Upper lobe of left lung (tissue), 6 donors: ENCODE measurements at regions not wholly inside any gene's neighbourhood (a gene's known extent, or its start where the extent isn't known, plus 50 kb on each side); places are given as distances from the start of the nearest gene placed in this dataset.
A peak's percentile ranks its signal among the peaks of the same experiment; 100 is the strongest.
"Not testable (repeated sequence)": the region's sequence is repeated elsewhere in the genome, so short reads cannot be mapped to it uniquely, and the experiment has no call there.

Experiments
- ATAC-seq, 2 donors: fragments of 200-7000 bp; cut with Tn5 transposase; one replicate each; pipeline ENCODE4 v1.9.1; 2022; ENCODE audit warnings: mild to moderate bottlenecking in 2 of 2, moderate library complexity in 2 of 2; ENCODE audit not compliant: low FRiP score in 2 of 2
- DNase-seq, 2 donors: peaks; one replicate each; pipeline ENCODE4 v3.0.0-alpha.2; 2019 to 2020
- H3K27ac ChIP-seq, 4 donors: fragments of 200-600 bp; sonication (generic); one replicate each; pipeline ENCODE4 v1.5.1; 2016 to 2019
- H3K27me3 ChIP-seq, 4 donors: fragments of 200-600 bp; sonication (generic); one replicate each; pipeline ENCODE4 v1.5.1; 2017 to 2019
- H3K36me3 ChIP-seq, 4 donors: fragments of 200-600 bp; sonication (generic); one replicate each; pipeline ENCODE4 v1.5.1; 2016 to 2019
- H3K4me1 ChIP-seq, 4 donors: fragments of 200-600 bp; sonication (generic); one replicate each; pipeline ENCODE4 v1.5.1; 2018 to 2019
- H3K4me3 ChIP-seq, 4 donors: fragments of 200-600 bp; sonication (generic); one replicate each; pipeline ENCODE4 v1.5.1; 2017 to 2019; ENCODE audit warnings: mild to moderate bottlenecking in 2 of 4, moderate library complexity in 1 of 4
- H3K9me3 ChIP-seq, 4 donors: fragments of 200-600 bp; sonication (generic); one replicate each; pipeline ENCODE4 v1.5.1; 2018 to 2019
- CTCF ChIP-seq, 6 experiments: fragments of 450-650 bp in 4 of 6; fragments of 200-600 bp in 2 of 6; sonication (generic) in 2 of 6; IDR thresholded peaks; one replicate each; pipeline ENCODE4 v1.5.1; 2016 to 2019; ENCODE audit warnings: antibody characterized with exemption in 6 of 6
- EP300 ChIP-seq, 4 donors: sonication (generic); formaldehyde crosslinking; IDR thresholded peaks; one replicate each; pipeline ENCODE4 v1.5.1; 2017; ENCODE audit warnings: antibody characterized with exemption in 4 of 4, control low read depth in 2 of 4
- POLR2A ChIP-seq, 4 donors: fragments of 450-650 bp; IDR thresholded peaks; one replicate each; pipeline ENCODE4 v1.5.1; 2016 to 2017; ENCODE audit warnings: antibody characterized with exemption in 4 of 4, mild to moderate bottlenecking in 2 of 4
- POLR2AphosphoS5 ChIP-seq, 2 donors: sonication (generic); formaldehyde crosslinking; IDR thresholded peaks; one replicate each; pipeline ENCODE4 v1.5.1; 2017; ENCODE audit warnings: antibody characterized with exemption in 2 of 2
- WGBS, 2 donors: methylation state at CpG; one replicate each; pipeline ENCODE4 v1.1.5; 2017 to 2018; 5-methylcytosine and 5-hydroxymethylcytosine counted together
- donor health status: DM: no; HTN: no; CAD: no; lungs with moderate emphysema.
- donor health status: DM: no; HTN: yes; CAD: no; lungs with severe emphysema.

DNA sequence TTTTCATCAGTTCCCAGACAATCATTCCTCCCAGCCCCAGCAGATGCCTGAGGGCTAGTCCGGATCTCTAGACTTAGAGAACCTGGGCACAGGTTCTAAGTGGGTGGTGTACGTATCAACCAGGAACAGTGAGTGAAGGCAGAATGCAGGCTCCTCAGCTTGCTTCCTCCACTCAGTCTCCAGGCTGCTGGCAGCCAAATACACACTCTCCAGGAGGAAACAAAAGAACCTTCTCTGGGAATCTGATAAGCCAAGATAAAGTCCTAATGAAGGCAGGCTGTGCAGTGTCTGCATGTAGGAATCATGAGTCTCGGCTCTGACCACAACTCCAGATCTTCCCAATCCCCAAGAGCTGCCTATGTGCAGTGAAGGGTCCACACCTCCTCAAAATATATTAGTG lies 245.7 kb downstream of the SP3 start:
- no peak for DNase-seq
- ATAC-seq: no peak
- H3K9me3 ChIP-seq: no peaks in the 10 kb centered on the region
- no peaks in the 10 kb centered on the region for H3K36me3 ChIP-seq
- no peaks in the 10 kb centered on the region for H3K4me1 ChIP-seq
- no peak overlapping the region for H3K27ac ChIP-seq
- no peaks in the 10 kb centered on the region for H3K27me3 ChIP-seq
- H3K4me3 ChIP-seq: no peak overlapping the region
- TF ChIP-seq EP300 (IDR thresholded peaks at IDR 0.05) (no peak), CTCF (IDR thresholded peaks at IDR 0.05) (no peak), POLR2A (IDR thresholded peaks at IDR 0.05) (no peak), POLR2AphosphoS5 (IDR thresholded peaks at IDR 0.05) (no peak)
- WGBS, 2 donors: 69 to 83% methylated on average over 3 of the region's 3 CpGs

DNA sequence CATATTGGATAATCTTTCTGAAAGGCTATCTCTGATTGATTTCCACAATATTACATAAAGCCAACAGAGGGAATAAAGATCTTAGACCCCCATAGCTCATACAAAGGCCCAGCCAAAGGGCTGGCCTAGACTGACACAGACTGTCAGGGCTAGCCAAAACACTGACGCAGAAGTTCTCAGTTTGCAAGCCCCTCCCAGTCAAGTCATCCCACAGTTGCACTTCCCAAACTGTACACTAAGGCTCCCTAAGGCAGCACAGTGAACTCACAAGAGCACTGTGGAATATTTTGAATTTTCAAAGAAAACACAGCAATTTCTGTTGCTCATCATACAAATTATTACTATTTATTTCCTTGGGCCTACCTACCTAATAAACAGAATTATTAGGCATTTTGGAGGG lies 244.9 kb downstream of the SP3 start:
- no peak for TF ChIP-seq EP300 (IDR thresholded peaks at IDR 0.05)
- TF ChIP-seq POLR2AphosphoS5 (IDR thresholded peaks at IDR 0.05): no peak
- no peak for TF ChIP-seq CTCF (IDR thresholded peaks at IDR 0.05)
- TF ChIP-seq POLR2A (IDR thresholded peaks at IDR 0.05): no peak
- WGBS, 2 donors: 70 to 71% methylated on average over 1 of the region's 1 CpG
- ATAC-seq: peak in 1 of 2 donors; percentile 87

DNA sequence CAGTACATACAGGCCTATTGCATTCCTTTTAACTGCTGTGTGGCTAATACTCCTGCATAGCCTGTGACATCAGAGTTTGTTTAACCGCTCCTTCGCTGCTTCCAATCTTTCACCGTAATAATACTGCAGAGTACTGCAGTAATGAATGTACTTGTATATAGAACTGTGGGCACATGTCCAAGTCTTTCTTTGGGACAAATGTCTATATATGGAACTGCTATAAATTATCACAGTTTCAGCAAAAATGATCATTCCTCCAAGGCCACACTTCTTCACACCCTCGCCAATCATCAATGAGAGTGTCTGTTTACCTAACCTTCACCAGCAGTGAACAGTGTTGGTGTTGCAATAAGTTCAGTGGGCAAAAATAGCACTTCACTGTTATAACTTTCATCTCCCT lies 230.4 kb downstream of the SP3 start:
- Histone ChIP-seq H3K36me3 (no peaks in the 10 kb centered on the region), H3K27ac (no peak overlapping the region), H3K4me3 (no peak overlapping the region), H3K9me3 (no peaks in the 10 kb centered on the region), H3K27me3 (no peaks in the 10 kb centered on the region), H3K4me1 (no peaks in the 10 kb centered on the region)
- ATAC-seq (no peak), DNase-seq (no peak)
- TF ChIP-seq POLR2A (IDR thresholded peaks at IDR 0.05) (no peak), CTCF (IDR thresholded peaks at IDR 0.05) (no peak), POLR2AphosphoS5 (IDR thresholded peaks at IDR 0.05) (no peak), EP300 (IDR thresholded peaks at IDR 0.05) (no peak)
- WGBS, 2 donors: 63 to 70% methylated on average over 4 of the region's 4 CpGs

More for the DNA sequence above, 244.9 kb downstream of the SP3 start:
- DNase-seq: no peak
- no peaks in the 10 kb centered on the region for H3K27me3 ChIP-seq
- H3K9me3 ChIP-seq: no peaks in the 10 kb centered on the region
- no peak overlapping the region for H3K4me3 ChIP-seq
- no peak overlapping the region for H3K27ac ChIP-seq
- H3K36me3 ChIP-seq: no peaks in the 10 kb centered on the region
- no peaks in the 10 kb centered on the region for H3K4me1 ChIP-seq

DNA sequence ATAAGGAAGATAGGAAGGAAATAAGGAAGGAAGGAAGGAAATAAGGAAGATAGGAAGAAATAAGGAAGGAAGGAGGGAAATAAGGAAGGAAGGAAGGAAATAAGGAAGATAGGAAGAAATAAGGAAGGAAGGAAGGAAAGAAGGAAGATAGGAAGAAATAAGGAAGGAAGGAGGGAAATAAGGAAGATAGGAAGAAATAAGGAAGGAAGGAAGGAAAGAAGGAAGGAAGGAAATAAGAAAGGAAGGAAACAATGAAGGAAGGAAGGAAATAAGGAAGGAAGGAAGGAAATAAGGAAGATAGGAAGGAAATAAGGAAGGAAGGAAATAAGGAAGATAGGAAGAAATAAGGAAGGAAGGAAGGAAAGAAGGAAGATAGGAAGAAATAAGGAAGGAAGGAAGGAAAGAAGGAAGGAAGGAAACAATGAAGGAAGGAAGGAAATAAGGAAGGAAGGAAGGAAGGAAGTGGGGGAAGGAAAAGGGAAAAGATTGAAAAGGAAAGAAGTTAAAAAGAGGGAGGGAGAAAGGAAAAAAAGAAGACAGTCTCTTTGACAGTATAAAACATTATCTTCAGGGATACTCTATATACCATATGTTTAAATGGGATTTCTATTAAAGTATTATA lies 227.1 kb downstream of the SP3 start:
- not testable (repeated sequence) for H3K9me3 ChIP-seq, DNase-seq, H3K4me3 ChIP-seq, H3K27ac ChIP-seq, H3K4me1 ChIP-seq, H3K27me3 ChIP-seq, H3K36me3 ChIP-seq, ATAC-seq

DNA sequence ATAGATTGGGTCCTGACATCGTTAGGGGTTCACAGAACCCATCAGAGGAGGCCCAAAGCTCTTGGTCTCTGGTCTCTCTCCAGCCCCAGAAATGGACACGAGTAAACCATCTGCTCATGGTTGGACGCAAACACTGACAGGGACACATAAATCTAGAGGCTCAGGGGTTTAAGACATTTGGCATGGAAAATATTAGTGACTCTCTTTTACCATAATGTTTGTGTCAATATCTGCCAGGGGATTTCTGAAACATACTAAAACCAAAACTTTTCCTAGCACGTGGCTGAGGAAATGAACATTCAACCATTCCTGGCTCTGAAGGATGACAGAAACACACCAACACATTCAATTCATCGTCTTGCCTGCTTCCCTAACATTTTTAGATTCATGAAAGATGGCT lies 226.2 kb downstream of the SP3 start:
- Histone ChIP-seq H3K4me1 (no peaks in the 10 kb centered on the region), H3K36me3 (no peaks in the 10 kb centered on the region), H3K27ac (no peak overlapping the region), H3K27me3 (no peaks in the 10 kb centered on the region), H3K9me3 (no peaks in the 10 kb centered on the region), H3K4me3 (no peak overlapping the region)
- TF ChIP-seq CTCF (IDR thresholded peaks at IDR 0.05): no peak
- no peak for TF ChIP-seq EP300 (IDR thresholded peaks at IDR 0.05)
- no peak for TF ChIP-seq POLR2AphosphoS5 (IDR thresholded peaks at IDR 0.05)
- no peak for TF ChIP-seq POLR2A (IDR thresholded peaks at IDR 0.05)
- ATAC-seq (no peak), DNase-seq (no peak)
- 77 to 84% methylated on average over 5 of the region's 5 CpGs for WGBS, 2 donors
